Adrenal gland (tissue), 5 donors: ENCODE measurements at regions not wholly inside any gene's neighbourhood (a gene's known extent, or its start where the extent isn't known, plus 50 kb on each side); places are given as distances from the start of the nearest gene placed in this dataset.

ENCODE experiments used
- CTCF ChIP-seq, 6 experiments: fragments of 450-650 bp in 4 of 6; fragments of 200-600 bp in 2 of 6; sonication (generic) in 1 of 6; IDR thresholded peaks; 1 replicate in 5 of 6; 2 replicates in 1 of 6; pipeline versions ENCODE4 v1.5.1 to v1.8.0; 2016 to 2021; ENCODE audit warnings: antibody characterized with exemption in 6 of 6, mild to moderate bottlenecking in 2 of 6, moderate library complexity in 1 of 6
- POLR2A ChIP-seq, 2 donors: fragments of 450-650 bp; IDR thresholded peaks; one replicate each; pipeline ENCODE4 v1.6.1; 2017; ENCODE audit warnings: antibody characterized with exemption in 2 of 2, mild to moderate bottlenecking in 2 of 2, moderate library complexity in 1 of 2
- donor health status: DM: no; HTN: no; CAD: no.

- TF ChIP-seq CTCF (IDR thresholded peaks at IDR 0.05): no peak
- no peak for TF ChIP-seq POLR2A (IDR thresholded peaks at IDR 0.05)
Measured at GRCh38 chr6:147949981-147950622, 392.5 kb upstream of the SASH1 start.
